GM12872 (cell line): ENCODE measurements at regions not wholly inside any gene's neighbourhood (a gene's known extent, or its start where the extent isn't known, plus 50 kb on each side); places are given as distances from the start of the nearest gene placed in this dataset.

Experiments
- CTCF ChIP-seq: IDR thresholded peaks from 3 replicates; pipeline ENCODE4 v1.5.1; 2011; ENCODE audit warnings: low read depth, mild to moderate bottlenecking, low read length, moderate library complexity; ENCODE audit not compliant: insufficient read depth

- no peak for TF ChIP-seq CTCF
These were observed 82.7 kb upstream of the FOXC1 start for GRCh38 chr6:1527073-1527457.

GRCh38 chr6:1535295-1535694 is 74.4 kb upstream of the FOXC1 start:
- no peak for TF ChIP-seq CTCF

GRCh38 chr6:1536526-1537429 is 72.9 kb upstream of the FOXC1 start:
- no peak for TF ChIP-seq CTCF

DNA sequence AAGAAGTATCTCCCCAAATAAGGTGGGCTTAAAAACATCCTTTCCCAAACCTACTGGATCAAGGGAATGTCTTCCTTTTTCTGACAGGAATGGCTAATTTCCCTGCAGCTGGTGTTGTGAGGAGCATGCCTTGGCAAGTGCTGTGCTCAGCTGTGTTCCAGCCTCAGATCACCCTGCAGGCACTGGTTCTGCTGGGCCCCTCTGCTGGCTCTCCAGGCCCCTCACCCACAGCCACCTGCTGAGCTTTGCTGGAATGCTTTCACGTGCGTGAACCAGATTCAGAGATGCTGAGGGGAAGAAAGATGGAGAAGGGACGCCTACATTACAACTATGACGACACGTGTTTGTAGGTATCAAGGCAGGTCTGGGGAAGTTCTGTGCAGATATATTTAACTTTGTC is 71.3 kb upstream of the FOXC1 start:
- TF ChIP-seq CTCF: no peak

- no peak for TF ChIP-seq CTCF
These were observed 70.8 kb upstream of the FOXC1 start for GRCh38 chr6:1538810-1539478.

- TF ChIP-seq CTCF: no peak
These were observed 68.7 kb upstream of the FOXC1 start for GRCh38 chr6:1540864-1541521.

- TF ChIP-seq CTCF: no peak
These were observed 67.4 kb upstream of the FOXC1 start for GRCh38 chr6:1542335-1542734.
